Endodermal cell (in vitro differentiated cells): ENCODE measurements at regions not wholly inside any gene's neighbourhood (a gene's known extent, or its start where the extent isn't known, plus 50 kb on each side); places are given as distances from the start of the nearest gene placed in this dataset.
A peak's percentile ranks its signal among the peaks of the same experiment; 100 is the strongest.

ENCODE experiments used
- DNase-seq: peaks from one replicate; pipeline ENCODE4 v3.0.0-alpha.2; 2017
- H3K27ac ChIP-seq: 2 replicates; pipeline ENCODE4 v1.5.1; 2013; ENCODE audit warnings: mild to moderate bottlenecking, low read depth, low read length, moderate library complexity
- H3K27me3 ChIP-seq: 2 replicates; pipeline ENCODE4 v1.6.1; 2013; ENCODE audit warnings: mild to moderate bottlenecking, low read length, moderate library complexity; ENCODE audit not compliant: insufficient read depth, control insufficient read depth, poor library complexity, severe bottlenecking
- H3K36me3 ChIP-seq: 2 replicates; pipeline ENCODE4 v1.7.0; 2013; ENCODE audit warnings: mild to moderate bottlenecking, low read length, moderate library complexity; ENCODE audit not compliant: control insufficient read depth, insufficient read depth
- H3K4me1 ChIP-seq: one replicate; pipeline ENCODE4 v1.7.0; 2013; ENCODE audit warnings: low read length; ENCODE audit not compliant: control insufficient read depth, insufficient read depth
- H3K4me3 ChIP-seq: 2 replicates; pipeline ENCODE4 v1.5.1; 2013; ENCODE audit warnings: mild to moderate bottlenecking, low read length, moderate library complexity
- H3K9ac ChIP-seq: 2 replicates; pipeline ENCODE4 v1.6.1; 2013; ENCODE audit warnings: mild to moderate bottlenecking, low read length, moderate library complexity; ENCODE audit not compliant: poor library complexity, severe bottlenecking; ENCODE audit errors: extremely low read depth
- H3K9me3 ChIP-seq: 2 replicates; pipeline ENCODE4 v1.6.1; 2013; ENCODE audit warnings: mild to moderate bottlenecking, low read length, moderate library complexity; ENCODE audit not compliant: control insufficient read depth
- H3K27ac Mint-ChIP-seq: 2 replicates; pipeline ENCODE4 v1.8.0; 2020; ENCODE audit warnings: mixed read lengths
- H3K27me3 Mint-ChIP-seq: 2 replicates; pipeline ENCODE4 v1.8.0; 2021; ENCODE audit warnings: mild to moderate bottlenecking, mixed read lengths; ENCODE audit not compliant: insufficient read depth
- H3K36me3 Mint-ChIP-seq: 2 replicates; pipeline ENCODE4 v1.8.0; 2020; ENCODE audit warnings: low read depth, mixed read lengths
- H3K4me1 Mint-ChIP-seq: 2 replicates; pipeline ENCODE4 v1.8.0; 2020; ENCODE audit warnings: mixed read lengths
- H3K4me3 Mint-ChIP-seq: 2 replicates; pipeline ENCODE4 v1.8.0; 2020; ENCODE audit warnings: mild to moderate bottlenecking, moderate library complexity, mixed read lengths
- H3K9me3 Mint-ChIP-seq: 2 replicates; pipeline ENCODE4 v1.8.0; 2020; ENCODE audit warnings: mild to moderate bottlenecking, mixed read lengths
- WGBS, 2 experiments: methylation state at CpG; one replicate each; pipeline versions ENCODE4 v1.1.5 to v1.1.7; 2013; ENCODE audit warnings: missing lambda C conversion rate in 2 of 2, mixed read lengths in 1 of 2; ENCODE audit not compliant: insufficient coverage in 1 of 2, insufficient read length in 1 of 2; 5-methylcytosine and 5-hydroxymethylcytosine counted together
- TF ChIP-seq, protein P1 (sequence below): fragments of 200-600 bp; sonication (generic); conservative IDR thresholded peaks from 2 replicates; pipeline ENCODE4 v1.5.0; 2021; ENCODE audit warnings: antibody characterized with exemption, mild to moderate bottlenecking

DNA sequence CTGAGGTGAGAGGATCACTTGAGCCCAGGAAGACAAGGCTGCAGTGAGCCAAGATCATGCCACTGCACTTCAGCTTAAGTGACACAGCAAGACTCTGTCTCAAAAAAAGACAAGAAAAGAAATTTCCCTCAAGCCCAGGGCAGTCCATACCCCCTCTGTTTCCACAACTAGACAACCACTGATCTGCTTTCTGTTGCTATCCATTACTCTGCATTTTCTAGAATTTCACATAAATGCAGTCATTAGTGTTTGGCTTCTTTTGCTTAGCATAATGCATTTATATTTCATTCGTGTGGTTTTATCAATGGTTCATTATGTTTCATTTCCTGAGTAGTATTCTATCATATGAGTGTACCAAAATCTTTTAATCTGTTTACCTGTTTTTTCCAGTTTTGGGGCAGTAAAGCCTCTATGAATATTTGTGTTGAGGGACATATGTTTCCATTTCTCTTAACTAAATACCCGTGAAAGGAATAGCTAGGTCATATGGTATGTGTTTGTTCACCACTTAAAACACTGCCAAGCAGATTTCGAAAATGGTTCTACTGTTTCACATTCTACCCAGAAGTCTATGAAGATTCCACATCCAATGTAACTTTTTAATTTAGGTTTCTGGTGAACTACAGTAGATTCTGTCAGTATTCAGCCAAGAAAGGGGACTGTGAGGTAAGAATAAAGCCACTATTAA is 271.8 kb downstream of the ZNF608 start:
- Histone ChIP-seq H3K9ac (no peak overlapping the region), H3K27ac (no peak overlapping the region), H3K4me3 (no peak overlapping the region), H3K4me1 (no peaks in the 10 kb centered on the region), H3K27me3 (no peaks in the 10 kb centered on the region), H3K36me3 (no peaks in the 10 kb centered on the region), H3K9me3 (no peaks in the 10 kb centered on the region)
- Mint-ChIP-seq H3K36me3 (peaks cover 1% of the 10 kb centered on the region), H3K9me3 (no peaks in the 10 kb centered on the region), H3K4me3 (no peak overlapping the region), H3K27ac (no peak overlapping the region), H3K4me1 (peaks cover 14% of the 10 kb centered on the region), H3K27me3 (no peaks in the 10 kb centered on the region)
- TF ChIP-seq, protein P1, sequence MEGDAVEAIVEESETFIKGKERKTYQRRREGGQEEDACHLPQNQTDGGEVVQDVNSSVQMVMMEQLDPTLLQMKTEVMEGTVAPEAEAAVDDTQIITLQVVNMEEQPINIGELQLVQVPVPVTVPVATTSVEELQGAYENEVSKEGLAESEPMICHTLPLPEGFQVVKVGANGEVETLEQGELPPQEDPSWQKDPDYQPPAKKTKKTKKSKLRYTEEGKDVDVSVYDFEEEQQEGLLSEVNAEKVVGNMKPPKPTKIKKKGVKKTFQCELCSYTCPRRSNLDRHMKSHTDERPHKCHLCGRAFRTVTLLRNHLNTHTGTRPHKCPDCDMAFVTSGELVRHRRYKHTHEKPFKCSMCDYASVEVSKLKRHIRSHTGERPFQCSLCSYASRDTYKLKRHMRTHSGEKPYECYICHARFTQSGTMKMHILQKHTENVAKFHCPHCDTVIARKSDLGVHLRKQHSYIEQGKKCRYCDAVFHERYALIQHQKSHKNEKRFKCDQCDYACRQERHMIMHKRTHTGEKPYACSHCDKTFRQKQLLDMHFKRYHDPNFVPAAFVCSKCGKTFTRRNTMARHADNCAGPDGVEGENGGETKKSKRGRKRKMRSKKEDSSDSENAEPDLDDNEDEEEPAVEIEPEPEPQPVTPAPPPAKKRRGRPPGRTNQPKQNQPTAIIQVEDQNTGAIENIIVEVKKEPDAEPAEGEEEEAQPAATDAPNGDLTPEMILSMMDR = no peak
- no peak for DNase-seq
- 97% methylated on average over 3 of the region's 3 CpGs; no CpG with 5 or more reads in 1 of the 2 experiments for WGBS, 2 experiments

DNA sequence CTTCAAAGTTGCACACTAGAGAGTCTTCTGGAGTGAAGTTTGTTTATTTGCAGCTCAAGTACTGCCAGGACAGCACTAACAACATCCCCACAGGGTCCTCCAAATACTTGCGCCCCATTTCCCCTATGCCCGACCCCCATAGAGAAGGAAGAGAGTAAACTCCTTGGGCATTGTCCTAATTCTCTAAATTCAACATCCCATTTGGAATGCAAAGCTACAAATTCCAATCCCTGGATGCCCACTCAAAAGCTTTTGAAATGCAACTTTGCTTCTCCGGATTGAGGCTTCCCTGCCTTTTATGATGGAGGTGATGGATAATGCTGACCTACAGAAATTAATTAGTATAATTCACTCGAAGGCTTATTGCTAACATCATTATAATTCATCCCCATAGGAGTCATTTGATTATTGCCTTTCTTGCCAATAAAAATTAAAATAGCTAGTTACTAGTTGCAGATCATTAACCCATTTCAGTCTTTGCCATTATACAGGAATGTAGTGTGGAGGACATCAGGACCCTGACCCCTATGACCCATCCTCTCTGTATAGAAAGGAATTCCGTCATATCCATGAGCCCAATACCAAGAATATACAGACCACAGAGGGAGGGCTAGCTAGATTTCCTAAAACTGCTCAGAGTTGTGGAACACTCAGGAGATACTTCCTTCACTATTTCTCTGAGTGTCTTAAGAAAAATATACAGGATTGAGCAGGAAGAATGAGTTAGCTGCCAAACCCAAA is 277.6 kb downstream of the ZNF608 start:
- no peaks in the 10 kb centered on the region for H3K27me3 ChIP-seq
- DNase-seq = peak; percentile 55
- Mint-ChIP-seq H3K27ac (no peak overlapping the region), H3K9me3 (no peaks in the 10 kb centered on the region), H3K36me3 (peaks cover 6% of the 10 kb centered on the region), H3K4me3 (no peak overlapping the region), H3K4me1 (peaks cover 8% of the 10 kb centered on the region), H3K27me3 (no peaks in the 10 kb centered on the region)
- WGBS, 2 experiments = 52 to 60% methylated on average over 2 to 5 of the region's 5 CpGs
- H3K36me3 ChIP-seq = no peaks in the 10 kb centered on the region
- TF ChIP-seq, protein P1 = no peak
- H3K4me1 ChIP-seq = no peaks in the 10 kb centered on the region
- no peak overlapping the region for H3K4me3 ChIP-seq
- peaks cover 18% of the 10 kb centered on the region for H3K9me3 ChIP-seq
- no peak overlapping the region for H3K27ac ChIP-seq
- H3K9ac ChIP-seq = no peak overlapping the region

DNA sequence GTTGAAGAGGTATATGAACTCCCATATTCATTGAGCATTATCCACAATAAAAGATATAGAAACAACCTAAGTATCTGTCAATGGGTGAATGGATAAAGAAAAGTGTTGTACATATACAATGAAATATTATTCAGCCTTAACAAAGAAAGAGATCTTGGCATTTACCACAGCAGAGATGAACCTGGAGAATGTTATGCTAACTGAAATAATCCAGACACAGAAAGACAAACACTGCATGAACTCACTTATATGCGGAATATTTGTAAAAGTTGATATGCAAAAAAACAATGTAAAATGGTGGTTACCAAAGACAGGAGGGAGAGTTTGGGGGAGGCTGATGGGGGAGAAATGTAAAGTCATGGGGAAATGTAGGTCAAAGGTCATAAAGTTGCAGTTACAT is 278.7 kb downstream of the ZNF608 start:
- 100% methylated on average over 1 of the region's 1 CpG for WGBS, 2 experiments
- Histone ChIP-seq H3K4me1 (no peaks in the 10 kb centered on the region), H3K9ac (no peak overlapping the region), H3K36me3 (no peaks in the 10 kb centered on the region), H3K4me3 (no peak overlapping the region), H3K27ac (no peak overlapping the region), H3K27me3 (no peaks in the 10 kb centered on the region), H3K9me3 (peaks cover 21% of the 10 kb centered on the region)
- no peaks in the 10 kb centered on the region for H3K27me3 Mint-ChIP-seq
- peaks cover 17% of the 10 kb centered on the region for H3K4me1 Mint-ChIP-seq
- TF ChIP-seq, protein P1 = no peak
- peaks cover 6% of the 10 kb centered on the region for H3K36me3 Mint-ChIP-seq
- H3K27ac Mint-ChIP-seq = no peak overlapping the region
- no peak overlapping the region for H3K4me3 Mint-ChIP-seq
- no peak for DNase-seq
- H3K9me3 Mint-ChIP-seq = no peaks in the 10 kb centered on the region
